Brain pericyte (primary cell): ENCODE measurements at regions not wholly inside any gene's neighbourhood (a gene's known extent, or its start where the extent isn't known, plus 50 kb on each side); places are given as distances from the start of the nearest gene placed in this dataset.
A peak's percentile ranks its signal among the peaks of the same experiment; 100 is the strongest.

Experiments used
- DNase-seq: peaks from one replicate; pipeline ENCODE4 v3.0.0-alpha.2; 2012; ENCODE audit warnings: low read depth, low spot score

- no peak for DNase-seq
Observed at GRCh38 chr18:54769526-54770464, 58.5 kb upstream of the RAB27B start.

- no peak for DNase-seq
Observed at GRCh38 chr18:54772056-54772455, 56.2 kb upstream of the RAB27B start.

GRCh38 chr18:54774423-54774822 lies 53.9 kb upstream of the RAB27B start:
- no peak for DNase-seq

- DNase-seq: no peak
Observed at GRCh38 chr18:54774981-54775665, 53.2 kb upstream of the RAB27B start.

- DNase-seq: no peak
Observed at GRCh38 chr18:54775686-54776085, 52.6 kb upstream of the RAB27B start.

GRCh38 chr18:54776282-54776977 lies 51.8 kb upstream of the RAB27B start:
- DNase-seq: peak; percentile 90

GRCh38 chr18:54777118-54777791 lies 51.0 kb upstream of the RAB27B start:
- DNase-seq: no peak

GRCh38 chr18:54777989-54778388 lies 50.3 kb upstream of the RAB27B start:
- no peak for DNase-seq
